CD4-positive, alpha-beta T cell (primary cell): ENCODE measurements at regions not wholly inside any gene's neighbourhood (a gene's known extent, or its start where the extent isn't known, plus 50 kb on each side); places are given as distances from the start of the nearest gene placed in this dataset.

Experiments
- ATAC-seq: fragments of 200-7000 bp; cut with Tn5 transposase; one replicate; pipeline ENCODE4 v1.10.0; 2022; ENCODE audit warnings: mild to moderate bottlenecking; ENCODE audit not compliant: poor library complexity
- CTCF ChIA-PET: fragments of 350-600 bp; sonication (Branson Sonifier 250); formaldehyde crosslinking; loops from one replicate; lab custom pipeline; 2021; ENCODE audit warnings: antibody characterized with exemption, inconsistent platforms; lab: Charles Lee
- POLR2A ChIA-PET: fragments of 350-600 bp; sonication (Branson Sonifier 250); formaldehyde crosslinking; loops from one replicate; lab custom pipeline; 2021; ENCODE audit warnings: antibody characterized with exemption, inconsistent platforms; lab: Charles Lee
- DNase-seq, 14 experiments: peaks; one replicate each; pipeline ENCODE4 v3.0.0-alpha.2; 2013 to 2020; ENCODE audit warnings: mixed read lengths in 2 of 14
- H3K27ac ChIP-seq, 2 donors: one replicate each; pipeline versions ENCODE4 v1.5.1 to v1.7.0; 2013; ENCODE audit warnings: low read length in 2 of 2, low read depth in 1 of 2, mild to moderate bottlenecking in 1 of 2
- H3K27me3 ChIP-seq, 2 experiments: 1 replicate in 1 of 2; 2 replicates in 1 of 2; pipeline versions ENCODE4 v1.6.1 to v1.7.0; 2013; ENCODE audit warnings: low read length in 2 of 2, control low read depth in 1 of 2, mild to moderate bottlenecking in 1 of 2, moderate library complexity in 1 of 2; ENCODE audit not compliant: insufficient read depth in 2 of 2, control insufficient read depth in 1 of 2
- H3K36me3 ChIP-seq: one replicate; pipeline ENCODE4 v1.6.1; 2013; ENCODE audit warnings: low read length, control low read depth; ENCODE audit not compliant: insufficient read depth
- H3K4me1 ChIP-seq: one replicate; pipeline ENCODE4 v1.6.1; 2013; ENCODE audit warnings: low read length, control low read depth; ENCODE audit not compliant: insufficient read depth
- H3K4me3 ChIP-seq: one replicate; pipeline ENCODE4 v1.5.1; 2013; ENCODE audit warnings: mild to moderate bottlenecking, low read length, moderate library complexity
- H3K9me3 ChIP-seq, 2 experiments: 1 replicate in 1 of 2; 2 replicates in 1 of 2; pipeline versions ENCODE4 v1.6.1 to v1.7.0; 2013; ENCODE audit warnings: low read length in 2 of 2, mild to moderate bottlenecking in 2 of 2, control low read depth in 1 of 2, moderate library complexity in 1 of 2; ENCODE audit not compliant: control insufficient read depth in 1 of 2, insufficient read depth in 1 of 2
- H3K27ac Mint-ChIP-seq: one replicate; pipeline ENCODE4 v1.8.0; 2020; ENCODE audit warnings: mixed read lengths
- H3K27me3 Mint-ChIP-seq: one replicate; pipeline ENCODE4 v1.8.0; 2021; ENCODE audit warnings: mixed read lengths
- H3K36me3 Mint-ChIP-seq: one replicate; pipeline ENCODE4 v1.8.0; 2021; ENCODE audit warnings: low read depth, mixed read lengths
- H3K4me1 Mint-ChIP-seq: one replicate; pipeline ENCODE4 v1.8.0; 2021; ENCODE audit warnings: low read depth, mixed read lengths
- H3K4me3 Mint-ChIP-seq: one replicate; pipeline ENCODE4 v1.8.0; 2020; ENCODE audit warnings: mild to moderate bottlenecking, mixed read lengths
- H3K9me3 Mint-ChIP-seq: one replicate; pipeline ENCODE4 v1.8.0; 2020; ENCODE audit warnings: mixed read lengths
- intact Hi-C, 2 experiments: fragments of 100-400 bp; cut with DNase I in 1 of 2; cut with micrococcal nuclease in 1 of 2; formaldehyde crosslinking; loops; one replicate each; pipeline versions ENCODE4 v1.15.1 to v1.9.0; 2023 to 2025; cut with DNase I, micrococcal nuclease
- TF ChIP-seq, protein P1 (sequence below): fragments of 200-600 bp; IDR thresholded peaks from one replicate; pipeline ENCODE4 v1.8.0; 2022; ENCODE audit warnings: antibody characterized with exemption, mild to moderate bottlenecking

DNA sequence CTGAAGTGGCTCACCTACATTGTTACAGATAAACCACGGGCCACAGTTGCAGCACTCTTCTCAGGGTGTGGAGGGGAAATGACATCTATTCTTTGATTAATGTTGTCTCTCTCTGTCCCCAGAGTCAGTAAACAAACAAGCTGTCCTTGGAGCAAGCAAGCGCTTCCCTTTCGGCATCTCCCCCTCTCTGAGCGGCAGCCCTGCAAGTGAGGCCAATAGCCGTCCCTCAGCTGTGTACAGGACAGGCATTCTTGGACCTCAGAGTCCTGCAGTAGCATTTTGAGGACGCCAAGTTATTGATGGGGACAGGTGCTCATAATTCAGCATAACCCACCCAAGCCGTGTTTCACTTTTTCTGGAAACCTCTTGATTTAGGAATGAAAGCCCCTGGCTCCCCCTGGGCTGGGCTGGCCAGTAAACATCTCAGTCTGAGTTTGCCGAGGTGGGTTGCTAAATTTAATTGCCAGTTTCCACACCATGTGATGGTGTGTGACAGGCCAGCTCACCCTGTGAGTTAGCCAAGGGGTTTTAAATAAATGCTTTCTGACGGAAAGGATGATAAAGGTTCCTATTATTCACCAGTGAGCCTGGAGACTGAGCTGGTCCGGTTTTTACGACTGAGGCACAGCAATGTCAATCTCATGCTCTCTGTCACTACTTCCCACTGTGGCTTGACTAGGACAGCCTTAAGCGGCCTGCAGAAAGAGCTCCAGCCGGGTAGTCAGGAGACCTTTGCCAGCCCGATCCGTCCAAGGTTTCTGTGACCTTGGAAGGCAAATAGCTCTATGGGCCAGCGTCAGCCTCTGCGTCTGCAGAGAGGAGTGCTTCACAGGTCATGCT, 214.8 kb upstream of the RREB1 start:
- Histone ChIP-seq H3K36me3 (no peaks in the 10 kb centered on the region), H3K4me1 (no peaks in the 10 kb centered on the region), H3K9me3 (no peaks in the 10 kb centered on the region), H3K27ac (no peak overlapping the region), H3K27me3 (no peaks in the 10 kb centered on the region), H3K4me3 (no peak overlapping the region)
- Mint-ChIP-seq H3K27ac (no peak overlapping the region), H3K27me3 (no peaks in the 10 kb centered on the region), H3K4me1 (no peaks in the 10 kb centered on the region), H3K4me3 (no peak overlapping the region), H3K36me3 (no peaks in the 10 kb centered on the region), H3K9me3 (no peaks in the 10 kb centered on the region)
- intact Hi-C loops: no loop called here
- CTCF ChIA-PET: no interaction called here
- DNase-seq (no peak), ATAC-seq (no peak)
- TF ChIP-seq, protein P1, sequence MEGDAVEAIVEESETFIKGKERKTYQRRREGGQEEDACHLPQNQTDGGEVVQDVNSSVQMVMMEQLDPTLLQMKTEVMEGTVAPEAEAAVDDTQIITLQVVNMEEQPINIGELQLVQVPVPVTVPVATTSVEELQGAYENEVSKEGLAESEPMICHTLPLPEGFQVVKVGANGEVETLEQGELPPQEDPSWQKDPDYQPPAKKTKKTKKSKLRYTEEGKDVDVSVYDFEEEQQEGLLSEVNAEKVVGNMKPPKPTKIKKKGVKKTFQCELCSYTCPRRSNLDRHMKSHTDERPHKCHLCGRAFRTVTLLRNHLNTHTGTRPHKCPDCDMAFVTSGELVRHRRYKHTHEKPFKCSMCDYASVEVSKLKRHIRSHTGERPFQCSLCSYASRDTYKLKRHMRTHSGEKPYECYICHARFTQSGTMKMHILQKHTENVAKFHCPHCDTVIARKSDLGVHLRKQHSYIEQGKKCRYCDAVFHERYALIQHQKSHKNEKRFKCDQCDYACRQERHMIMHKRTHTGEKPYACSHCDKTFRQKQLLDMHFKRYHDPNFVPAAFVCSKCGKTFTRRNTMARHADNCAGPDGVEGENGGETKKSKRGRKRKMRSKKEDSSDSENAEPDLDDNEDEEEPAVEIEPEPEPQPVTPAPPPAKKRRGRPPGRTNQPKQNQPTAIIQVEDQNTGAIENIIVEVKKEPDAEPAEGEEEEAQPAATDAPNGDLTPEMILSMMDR: no peak
- POLR2A ChIA-PET: no interaction called here

GRCh38 chr6:6893701-6894100, 214.1 kb upstream of the RREB1 start:
- H3K27ac ChIP-seq: no peak overlapping the region
- no peak overlapping the region for H3K27ac Mint-ChIP-seq
- no peaks in the 10 kb centered on the region for H3K9me3 Mint-ChIP-seq
- no peak overlapping the region for H3K4me3 ChIP-seq
- no peak for DNase-seq
- CTCF ChIA-PET: interaction anchor here (1.5 kb wide), 1 partner anchor 11 kb away, joined by 3 read pairs; no protein-coding TSS in a partner anchor
- H3K27me3 ChIP-seq: no peaks in the 10 kb centered on the region
- H3K4me1 ChIP-seq: no peaks in the 10 kb centered on the region
- H3K9me3 ChIP-seq: no peaks in the 10 kb centered on the region
- H3K4me3 Mint-ChIP-seq: no peak overlapping the region
- no peaks in the 10 kb centered on the region for H3K27me3 Mint-ChIP-seq
- TF ChIP-seq, protein P1: no peak
- no peaks in the 10 kb centered on the region for H3K36me3 Mint-ChIP-seq
- intact Hi-C loops: no loop called here
- no peaks in the 10 kb centered on the region for H3K4me1 Mint-ChIP-seq
- POLR2A ChIA-PET: no interaction called here
- no peak for ATAC-seq
- no peaks in the 10 kb centered on the region for H3K36me3 ChIP-seq

DNA sequence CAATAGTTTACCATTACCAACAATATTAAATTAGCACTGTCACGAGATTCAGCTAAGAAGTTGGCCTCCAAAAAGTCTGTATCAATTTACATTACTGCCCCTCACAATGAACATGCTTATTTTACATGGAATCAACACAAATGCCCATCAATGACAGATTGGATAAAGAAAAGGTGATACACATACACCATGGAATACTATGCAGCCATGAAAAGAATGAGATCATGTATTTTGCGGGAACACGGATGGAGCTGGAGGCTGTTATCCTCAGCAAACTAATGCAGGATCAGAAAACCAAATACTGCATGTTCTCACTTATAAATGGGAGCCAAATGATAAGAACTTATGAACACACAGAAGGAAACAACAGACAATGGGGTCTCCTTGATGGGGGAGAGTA, 211.8 kb upstream of the RREB1 start:
- ATAC-seq: no peak

More for the DNA sequence above, 211.8 kb upstream of the RREB1 start:
- DNase-seq: no peak
- Mint-ChIP-seq H3K4me3 (no peak overlapping the region), H3K27ac (no peak overlapping the region), H3K4me1 (no peaks in the 10 kb centered on the region), H3K36me3 (no peaks in the 10 kb centered on the region), H3K9me3 (no peaks in the 10 kb centered on the region), H3K27me3 (no peaks in the 10 kb centered on the region)
- no peak overlapping the region for H3K4me3 ChIP-seq
- H3K27me3 ChIP-seq: no peaks in the 10 kb centered on the region
- no peaks in the 10 kb centered on the region for H3K4me1 ChIP-seq
- H3K27ac ChIP-seq: no peak overlapping the region
- no peaks in the 10 kb centered on the region for H3K36me3 ChIP-seq
- ChIA-PET POLR2A (no interaction called here), CTCF (no interaction called here)
- intact Hi-C loops: no loop called here
- TF ChIP-seq, protein P1: no peak
- H3K9me3 ChIP-seq: no peaks in the 10 kb centered on the region
